Endothelial cell of umbilical vein (primary cell): ENCODE measurements at regions not wholly inside any gene's neighbourhood (a gene's known extent, or its start where the extent isn't known, plus 50 kb on each side); places are given as distances from the start of the nearest gene placed in this dataset.

Experiments
- CTCF ChIP-seq, 2 donors: IDR thresholded peaks; 1 replicate in 1 of 2; 2 replicates in 1 of 2; pipeline ENCODE4 v1.5.1; 2011; ENCODE audit warnings: low read length in 2 of 2, mild to moderate bottlenecking in 2 of 2, moderate library complexity in 2 of 2, control low read depth in 1 of 2, inconsistent platforms in 1 of 2, low read depth in 1 of 2; ENCODE audit not compliant: insufficient read depth in 1 of 2; ENCODE audit errors: extremely low read depth in 1 of 2
- EZH2 ChIP-seq: IDR thresholded peaks from 2 replicates; pipeline ENCODE4 v1.6.1; 2012; ENCODE audit warnings: borderline replicate concordance, low read depth, mild to moderate bottlenecking, moderate library complexity, low read length, inconsistent platforms; ENCODE audit not compliant: severe bottlenecking

GRCh38 chr3:120850381-120851295 lies 57.4 kb upstream of the STXBP5L start:
- TF ChIP-seq EZH2: no peak
- no peak for TF ChIP-seq CTCF (IDR thresholded peaks at IDR 0.05; ENCODE audit: extremely low read depth in 1 of 2, insufficient read depth in 1 of 2, low read depth in 1 of 2, low read length in 2 of 2)
